ELF-1 (cell line): ENCODE measurements at regions not wholly inside any gene's neighbourhood (a gene's known extent, or its start where the extent isn't known, plus 50 kb on each side); places are given as distances from the start of the nearest gene placed in this dataset.

Experiments used
- DNase-seq: peaks from one replicate; pipeline ENCODE4 v3.0.0-alpha.2; 2016; ENCODE audit warnings: low read depth, low spot score

GRCh38 chr2:146189541-146189940, 1655.3 kb upstream of the ACVR2A start:
- DNase-seq: no peak

GRCh38 chr2:146173934-146174333, 1654.0 kb upstream of the ZEB2 start:
- no peak for DNase-seq

- no peak for DNase-seq
Measured at GRCh38 chr2:146161256-146161882, 1641.5 kb upstream of the ZEB2 start.

GRCh38 chr2:146158072-146158674, 1638.3 kb upstream of the ZEB2 start:
- DNase-seq: no peak

- DNase-seq: no peak
Measured at GRCh38 chr2:146147448-146148012, 1627.6 kb upstream of the ZEB2 start.

- no peak for DNase-seq
Measured at GRCh38 chr2:146143971-146144370, 1624.1 kb upstream of the ZEB2 start.

- DNase-seq: no peak
Measured at GRCh38 chr2:146138820-146139219, 1618.9 kb upstream of the ZEB2 start.

GRCh38 chr2:146135245-146135644, 1615.3 kb upstream of the ZEB2 start:
- peak; percentile 64 for DNase-seq

GRCh38 chr2:146131785-146132184, 1611.9 kb upstream of the ZEB2 start:
- no peak for DNase-seq

GRCh38 chr2:146131048-146131447, 1611.1 kb upstream of the ZEB2 start:
- DNase-seq: no peak

- no peak for DNase-seq
Measured at GRCh38 chr2:146130290-146130689, 1610.4 kb upstream of the ZEB2 start.

GRCh38 chr2:146129231-146129630, 1609.3 kb upstream of the ZEB2 start:
- no peak for DNase-seq

- DNase-seq: no peak
Measured at GRCh38 chr2:146128216-146128615, 1608.3 kb upstream of the ZEB2 start.

- DNase-seq: no peak
Measured at GRCh38 chr2:146125551-146125950, 1605.6 kb upstream of the ZEB2 start.

GRCh38 chr2:146124741-146125140, 1604.8 kb upstream of the ZEB2 start:
- no peak for DNase-seq

GRCh38 chr2:146123714-146124113, 1603.8 kb upstream of the ZEB2 start:
- no peak for DNase-seq

GRCh38 chr2:146123256-146123655, 1603.3 kb upstream of the ZEB2 start:
- no peak for DNase-seq

GRCh38 chr2:146119586-146119985, 1599.7 kb upstream of the ZEB2 start:
- no peak for DNase-seq

- no peak for DNase-seq
Measured at GRCh38 chr2:146108993-146109392, 1589.1 kb upstream of the ZEB2 start.

- DNase-seq: no peak
Measured at GRCh38 chr2:146094185-146094584, 1574.3 kb upstream of the ZEB2 start.

GRCh38 chr2:146081459-146081858, 1561.5 kb upstream of the ZEB2 start:
- DNase-seq: no peak

GRCh38 chr2:146080925-146081324, 1561.0 kb upstream of the ZEB2 start:
- DNase-seq: no peak

- no peak for DNase-seq
Measured at GRCh38 chr2:146079216-146079615, 1559.3 kb upstream of the ZEB2 start.
